ENCODE measurements at regions not wholly inside any gene's neighbourhood (a gene's known extent, or its start where the extent isn't known, plus 50 kb on each side); places are given as distances from the start of the nearest gene placed in this dataset.
"Not testable (repeated sequence)": the region's sequence is repeated elsewhere in the genome, so short reads cannot be mapped to it uniquely, and the experiment has no call there.

- H3K4me1 ChIP-seq = no peaks in the 10 kb centered on the region
- no peak overlapping the region for H3K27ac ChIP-seq
- no peaks in the 10 kb centered on the region for H3K27me3 ChIP-seq
- H3K4me3 ChIP-seq = no peak overlapping the region
- H3K36me3 ChIP-seq = no peaks in the 10 kb centered on the region
- H3K9me3 ChIP-seq = no peaks in the 10 kb centered on the region
- intact Hi-C loops (cut with DNase I; ENCODE audit: low total_unique reads) = no loop called here
- no peak for DNase-seq
- no peak for TF ChIP-seq CTCF (IDR thresholded peaks at IDR 0.05)
Observed at GRCh38 chr3:118534519-118534918, 500.1 kb downstream of the IGSF11 start.

GRCh38 chr3:118536764-118537163 is 497.9 kb downstream of the IGSF11 start:
- intact Hi-C loops (cut with DNase I; ENCODE audit: low total_unique reads) = no loop called here
- Histone ChIP-seq H3K4me3 (no peak overlapping the region), H3K4me1 (no peaks in the 10 kb centered on the region), H3K36me3 (no peaks in the 10 kb centered on the region), H3K9me3 (no peaks in the 10 kb centered on the region), H3K27me3 (no peaks in the 10 kb centered on the region), H3K27ac (no peak overlapping the region)
- no peak for TF ChIP-seq CTCF (IDR thresholded peaks at IDR 0.05)
- DNase-seq = no peak

DNA sequence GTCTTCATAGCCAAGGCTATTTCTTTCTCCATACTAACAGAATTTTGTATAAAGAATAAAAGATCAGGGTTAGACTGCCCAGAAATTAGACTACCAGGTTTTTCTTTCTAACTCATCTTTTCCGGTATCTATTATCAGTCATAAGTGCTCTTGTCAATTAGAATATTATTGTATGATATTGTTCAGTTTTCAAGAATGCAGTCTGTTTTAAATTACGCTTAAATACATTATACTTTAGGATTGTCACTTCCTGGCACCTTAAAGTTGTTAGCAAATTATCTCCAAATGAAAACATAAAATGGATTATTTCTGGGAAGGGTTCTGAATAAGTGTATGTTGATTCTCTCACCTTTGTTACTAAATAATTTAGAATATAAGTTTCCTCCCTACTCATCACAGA is 497.2 kb downstream of the IGSF11 start:
- intact Hi-C loops (cut with DNase I; ENCODE audit: low total_unique reads) = no loop called here
- no peak for TF ChIP-seq CTCF (IDR thresholded peaks at IDR 0.05)

DNA sequence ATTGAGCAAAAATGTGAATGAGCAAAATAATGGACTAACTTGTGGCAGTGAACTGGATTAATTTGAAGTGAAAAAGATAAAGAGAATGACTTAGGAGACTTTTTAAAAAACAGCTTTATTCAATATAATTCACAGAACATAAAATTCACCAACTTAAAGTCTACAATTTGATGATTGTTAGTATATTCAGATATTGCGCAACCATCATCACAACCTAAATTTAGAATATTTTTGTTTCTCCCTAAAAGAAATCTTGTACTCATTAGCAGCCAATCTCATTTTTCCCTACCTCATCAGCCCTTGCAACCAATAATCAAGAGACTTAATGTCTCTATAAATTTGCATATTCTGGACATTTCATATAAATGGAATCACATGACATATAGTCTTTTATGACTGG is 496.5 kb downstream of the IGSF11 start:
- Histone ChIP-seq H3K4me3 (no peak overlapping the region), H3K9me3 (no peaks in the 10 kb centered on the region), H3K36me3 (no peaks in the 10 kb centered on the region), H3K27ac (no peak overlapping the region), H3K4me1 (no peaks in the 10 kb centered on the region), H3K27me3 (no peaks in the 10 kb centered on the region)
- intact Hi-C loops (cut with DNase I; ENCODE audit: low total_unique reads) = no loop called here
- no peak for DNase-seq
- no peak for TF ChIP-seq CTCF (IDR thresholded peaks at IDR 0.05)

More for the DNA sequence above, 497.2 kb downstream of the IGSF11 start:
- H3K4me1 ChIP-seq = no peaks in the 10 kb centered on the region
- no peaks in the 10 kb centered on the region for H3K36me3 ChIP-seq
- no peak for DNase-seq
- no peak overlapping the region for H3K27ac ChIP-seq
- no peaks in the 10 kb centered on the region for H3K27me3 ChIP-seq
- no peaks in the 10 kb centered on the region for H3K9me3 ChIP-seq
- H3K4me3 ChIP-seq = no peak overlapping the region

DNA sequence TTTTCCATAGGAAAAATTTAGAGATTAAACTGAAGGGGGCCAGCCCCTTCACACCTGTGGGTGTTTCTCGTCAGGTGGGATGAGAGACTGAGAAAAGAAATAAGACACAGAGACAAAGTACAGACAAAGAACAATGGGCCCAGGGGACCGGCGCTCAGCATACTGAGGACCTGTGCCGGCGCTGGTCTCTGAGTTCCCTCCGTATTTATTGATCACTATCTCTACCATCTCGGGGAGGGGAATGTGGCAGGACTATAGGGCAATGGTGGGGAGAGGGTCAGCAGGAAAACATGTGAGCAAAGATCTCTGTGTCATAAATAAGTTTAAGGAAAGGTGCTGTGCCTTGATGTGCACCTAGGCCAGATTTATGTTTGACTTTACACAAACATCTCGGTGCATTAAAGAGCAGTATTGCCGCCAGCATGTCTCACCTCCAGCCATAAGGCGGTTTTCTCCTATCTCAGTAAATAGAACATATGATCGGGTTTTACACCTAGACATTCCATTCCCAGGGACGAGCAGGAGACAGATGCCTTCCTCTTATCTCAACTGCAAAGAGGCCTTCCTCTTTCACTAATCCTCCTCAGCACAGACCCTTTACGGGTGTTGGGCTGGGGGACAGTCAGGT is 494.7 kb downstream of the IGSF11 start:
- H3K4me3 ChIP-seq; intact Hi-C loops (cut with DNase I; ENCODE audit: low total_unique reads); H3K9me3 ChIP-seq: not testable (repeated sequence)

DNA sequence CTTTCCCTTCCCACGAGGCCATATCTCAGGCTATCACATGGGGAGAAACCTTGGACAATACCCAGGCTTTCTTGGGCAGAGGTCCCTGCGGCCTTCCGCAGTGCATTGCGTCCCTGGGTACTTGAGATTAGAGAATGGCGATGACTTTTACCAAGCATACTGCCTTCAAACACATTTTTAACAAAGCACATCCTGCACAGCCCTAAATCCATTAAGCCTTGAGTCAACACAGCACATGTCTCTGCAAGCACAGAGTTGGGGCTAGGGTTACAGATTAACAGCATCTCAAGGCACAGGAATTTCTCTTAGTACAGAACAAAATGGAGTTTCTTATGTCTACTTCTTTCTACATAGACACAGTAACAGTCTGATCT is 494.2 kb downstream of the IGSF11 start:
- H3K36me3 ChIP-seq; H3K4me1 ChIP-seq; H3K4me3 ChIP-seq; H3K9me3 ChIP-seq; H3K27me3 ChIP-seq; intact Hi-C loops (cut with DNase I; ENCODE audit: low total_unique reads); DNase-seq; H3K27ac ChIP-seq: not testable (repeated sequence)

More for the DNA sequence above, 494.7 kb downstream of the IGSF11 start:
- not testable (repeated sequence) for H3K4me1 ChIP-seq, H3K27me3 ChIP-seq, DNase-seq, H3K27ac ChIP-seq, H3K36me3 ChIP-seq

DNA sequence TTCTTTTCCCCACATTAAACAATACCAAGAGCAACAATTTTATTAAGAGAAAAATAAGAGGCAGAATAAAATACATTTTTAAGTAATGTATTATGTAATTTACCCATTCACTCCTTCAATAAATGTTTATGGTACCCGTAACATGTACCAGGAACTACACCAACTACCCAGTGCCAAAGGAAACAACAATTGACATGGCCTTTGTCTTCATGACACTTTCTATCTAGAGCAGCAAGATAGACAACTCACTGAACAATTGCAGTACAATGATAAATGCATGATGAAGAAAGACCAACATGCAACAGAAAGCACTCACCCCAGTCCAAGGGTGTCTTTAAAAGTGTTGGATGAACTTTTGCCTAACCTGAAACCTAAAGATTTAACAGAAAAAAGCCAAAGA is 493.8 kb downstream of the IGSF11 start:
- Histone ChIP-seq H3K27ac (no peak overlapping the region), H3K27me3 (no peaks in the 10 kb centered on the region), H3K4me3 (no peak overlapping the region), H3K9me3 (no peaks in the 10 kb centered on the region), H3K36me3 (no peaks in the 10 kb centered on the region), H3K4me1 (no peaks in the 10 kb centered on the region)
- DNase-seq = no peak
- intact Hi-C loops (cut with DNase I; ENCODE audit: low total_unique reads) = no loop called here
- TF ChIP-seq CTCF (IDR thresholded peaks at IDR 0.05) = no peak
